Karpas-422 (cell line): ENCODE measurements at regions not wholly inside any gene's neighbourhood (a gene's known extent, or its start where the extent isn't known, plus 50 kb on each side); places are given as distances from the start of the nearest gene placed in this dataset.

Experiments used
- DNase-seq: peaks from one replicate; pipeline ENCODE4 v3.0.0-alpha.2; 2015
- H2AFZ ChIP-seq: fragments of 200-600 bp; sonication (generic); 2 replicates; pipeline ENCODE4 v1.6.1; 2014; ENCODE audit warnings: antibody characterized with exemption, low read length, mixed read lengths
- H3K27ac ChIP-seq: fragments of 200-600 bp; sonication (generic); 2 replicates; pipeline ENCODE4 v1.5.1; 2014; ENCODE audit warnings: mild to moderate bottlenecking, low read length, moderate library complexity
- H3K27me3 ChIP-seq: fragments of 200-600 bp; sonication (generic); 2 replicates; pipeline ENCODE4 v1.6.1; 2014; ENCODE audit warnings: low read length, mixed read lengths
- H3K36me3 ChIP-seq: fragments of 200-600 bp; sonication (generic); 2 replicates; pipeline ENCODE4 v1.6.1; 2014; ENCODE audit warnings: low read length, mixed read lengths; ENCODE audit not compliant: insufficient read depth
- H3K4me1 ChIP-seq: fragments of 200-600 bp; sonication (generic); 2 replicates; pipeline ENCODE4 v1.6.1; 2014; ENCODE audit warnings: mild to moderate bottlenecking, low read length, mixed read lengths
- H3K4me2 ChIP-seq: fragments of 200-600 bp; sonication (generic); 2 replicates; pipeline ENCODE4 v1.6.1; 2014; ENCODE audit warnings: low read length, low read depth, mild to moderate bottlenecking; ENCODE audit not compliant: poor library complexity, severe bottlenecking
- H3K4me3 ChIP-seq: fragments of 200-600 bp; sonication (generic); 2 replicates; pipeline ENCODE4 v1.5.1; 2014; ENCODE audit warnings: mild to moderate bottlenecking, antibody characterized with exemption, low read length, mixed read lengths
- H3K79me2 ChIP-seq: fragments of 200-600 bp; sonication (generic); 2 replicates; pipeline ENCODE4 v1.6.1; 2014; ENCODE audit warnings: mild to moderate bottlenecking, low read length, mixed read lengths
- H3K9ac ChIP-seq: fragments of 200-600 bp; sonication (generic); 2 replicates; pipeline ENCODE4 v1.6.0; 2014; ENCODE audit warnings: low read length
- H3K9me2 ChIP-seq: fragments of 200-600 bp; sonication (generic), shearing (Covaris generic); replicated peaks from 2 replicates; pipeline ENCODE4 v1.6.0; 2014; ENCODE audit warnings: mild to moderate bottlenecking, low read length, moderate library complexity; ENCODE audit not compliant: insufficient read depth
- H3K9me3 ChIP-seq: fragments of 300-700, 200-600 bp; sonication (generic); 2 replicates; pipeline ENCODE4 v1.6.1; 2014; ENCODE audit warnings: low read length, mixed read lengths
- H4K20me1 ChIP-seq: fragments of 200-600 bp; sonication (generic); 2 replicates; pipeline ENCODE4 v1.6.1; 2014; ENCODE audit warnings: mild to moderate bottlenecking, antibody characterized with exemption, low read length, low read depth; ENCODE audit not compliant: insufficient read depth

GRCh38 chr3:67765575-67765974 lies 111.2 kb upstream of the SUCLG2 start:
- Histone ChIP-seq H2AFZ (no peak overlapping the region), H3K9ac (no peak overlapping the region), H3K9me2 (no peaks in the 10 kb centered on the region), H3K9me3 (no peaks in the 10 kb centered on the region), H3K4me1 (peaks cover 10% of the 10 kb centered on the region), H4K20me1 (no peaks in the 10 kb centered on the region), H3K79me2 (no peaks in the 10 kb centered on the region), H3K4me2 (no peak overlapping the region), H3K4me3 (no peak overlapping the region), H3K36me3 (no peaks in the 10 kb centered on the region), H3K27ac (no peak overlapping the region), H3K27me3 (no peaks in the 10 kb centered on the region)
- no peak for DNase-seq

- H4K20me1 ChIP-seq: no peaks in the 10 kb centered on the region
- no peak for DNase-seq
Observed at GRCh38 chr3:67745296-67745695, 90.9 kb upstream of the SUCLG2 start.

DNA sequence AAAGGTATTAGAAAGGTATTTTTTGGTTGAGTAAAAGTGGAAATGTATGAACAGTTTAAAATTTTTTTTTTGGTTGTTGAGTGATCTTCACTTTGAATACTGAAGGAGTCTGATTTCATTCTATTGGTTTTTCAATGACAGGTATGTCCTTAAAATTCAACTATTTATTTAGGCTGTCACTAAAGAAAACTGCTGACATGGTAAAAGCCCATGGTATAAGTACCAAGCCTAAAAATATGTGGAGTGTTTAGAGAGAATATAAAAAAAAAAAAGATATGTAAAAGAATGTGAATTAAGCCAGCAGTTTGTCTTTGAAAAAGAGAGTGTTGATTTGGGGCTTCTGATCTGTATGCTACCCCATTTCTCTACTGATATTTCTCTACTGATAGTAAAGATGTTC lies 90.3 kb upstream of the SUCLG2 start:
- Histone ChIP-seq H4K20me1 (no peaks in the 10 kb centered on the region), H3K4me3 (no peak overlapping the region), H3K27ac (no peak overlapping the region), H3K9ac (no peak overlapping the region), H3K4me2 (no peak overlapping the region), H3K9me2 (no peaks in the 10 kb centered on the region), H3K36me3 (no peaks in the 10 kb centered on the region), H2AFZ (no peak overlapping the region), H3K79me2 (no peaks in the 10 kb centered on the region), H3K27me3 (no peaks in the 10 kb centered on the region), H3K9me3 (no peaks in the 10 kb centered on the region), H3K4me1 (no peaks in the 10 kb centered on the region)
- no peak for DNase-seq

More at GRCh38 chr3:67745296-67745695, 90.9 kb upstream of the SUCLG2 start:
- Histone ChIP-seq H3K9me2 (no peaks in the 10 kb centered on the region), H3K9ac (no peak overlapping the region), H3K27me3 (no peaks in the 10 kb centered on the region), H3K4me1 (no peaks in the 10 kb centered on the region), H3K36me3 (no peaks in the 10 kb centered on the region), H2AFZ (no peak overlapping the region), H3K27ac (no peak overlapping the region), H3K4me3 (no peak overlapping the region), H3K9me3 (no peaks in the 10 kb centered on the region), H3K79me2 (no peaks in the 10 kb centered on the region), H3K4me2 (no peak overlapping the region)

- Histone ChIP-seq H3K27me3 (no peaks in the 10 kb centered on the region), H3K36me3 (no peaks in the 10 kb centered on the region), H3K9ac (no peak overlapping the region), H2AFZ (no peak overlapping the region), H3K9me3 (no peaks in the 10 kb centered on the region), H3K4me2 (no peak overlapping the region), H3K4me1 (no peaks in the 10 kb centered on the region), H3K9me2 (no peaks in the 10 kb centered on the region), H4K20me1 (no peaks in the 10 kb centered on the region), H3K4me3 (no peak overlapping the region), H3K79me2 (no peaks in the 10 kb centered on the region), H3K27ac (no peak overlapping the region)
- DNase-seq: no peak
Observed at GRCh38 chr3:67739851-67740250, 85.4 kb upstream of the SUCLG2 start.

DNA sequence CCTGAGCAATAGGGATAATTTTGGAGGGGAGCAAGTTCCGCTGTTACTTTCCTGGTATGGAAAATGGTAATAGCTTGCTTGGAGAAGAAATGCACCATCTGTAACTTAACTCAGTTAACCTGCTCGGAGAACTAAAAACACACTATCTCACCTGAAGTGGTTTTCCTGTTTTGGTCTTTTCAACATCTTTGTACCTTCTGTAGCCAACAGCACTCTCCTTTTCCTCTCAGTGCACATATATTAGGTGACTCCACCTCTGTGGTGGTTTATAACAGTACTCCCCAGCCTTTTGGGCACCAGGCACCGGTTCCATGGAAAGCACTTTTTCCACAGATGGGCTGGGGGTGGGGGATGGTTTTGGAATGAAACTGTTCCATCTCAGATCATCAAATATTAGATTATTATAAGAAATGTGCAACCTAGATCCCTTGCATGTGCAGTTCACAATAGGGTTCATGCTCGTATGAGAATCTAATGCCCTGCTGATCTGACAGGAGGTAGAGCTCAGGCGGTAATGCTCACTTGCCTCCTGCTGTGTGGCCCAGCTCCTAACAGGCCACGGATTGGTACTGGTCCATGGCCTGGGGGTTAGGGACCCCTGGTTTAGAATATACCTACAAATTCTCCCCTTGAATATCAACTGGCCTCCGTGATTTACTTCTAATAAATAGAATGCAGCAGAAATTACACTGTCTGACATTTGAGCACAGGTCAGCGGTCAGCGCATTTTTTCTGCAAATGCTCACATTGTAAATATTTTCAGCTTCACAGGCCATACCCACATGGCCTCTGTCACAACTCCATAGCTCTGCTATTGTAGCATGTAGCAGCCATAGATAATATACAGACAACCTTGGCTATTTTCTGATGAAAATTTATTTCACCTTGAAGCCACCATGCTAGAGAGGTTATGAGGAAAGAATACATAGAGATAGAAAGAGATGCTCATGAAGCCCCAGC lies 83.8 kb upstream of the SUCLG2 start:
- no peak for DNase-seq
- H3K27ac ChIP-seq: no peak overlapping the region
- no peak overlapping the region for H3K4me3 ChIP-seq
- H3K9ac ChIP-seq: no peak overlapping the region
- no peaks in the 10 kb centered on the region for H3K4me1 ChIP-seq
- no peak overlapping the region for H2AFZ ChIP-seq
- no peaks in the 10 kb centered on the region for H3K9me3 ChIP-seq
- no peaks in the 10 kb centered on the region for H3K79me2 ChIP-seq
- no peaks in the 10 kb centered on the region for H3K36me3 ChIP-seq
- H3K4me2 ChIP-seq: no peak overlapping the region
- H3K9me2 ChIP-seq: no peaks in the 10 kb centered on the region
- no peaks in the 10 kb centered on the region for H3K27me3 ChIP-seq
- H4K20me1 ChIP-seq: no peaks in the 10 kb centered on the region

GRCh38 chr3:67737140-67737539 lies 82.7 kb upstream of the SUCLG2 start:
- Histone ChIP-seq H3K4me1 (no peaks in the 10 kb centered on the region), H3K9me2 (no peaks in the 10 kb centered on the region)

GRCh38 chr3:67733269-67733950 lies 79.0 kb upstream of the SUCLG2 start:
- Histone ChIP-seq H3K4me3 (no peak overlapping the region), H3K9me2 (no peaks in the 10 kb centered on the region), H3K36me3 (no peaks in the 10 kb centered on the region), H3K4me1 (no peaks in the 10 kb centered on the region), H2AFZ (no peak overlapping the region), H4K20me1 (no peaks in the 10 kb centered on the region), H3K4me2 (no peak overlapping the region), H3K27me3 (no peaks in the 10 kb centered on the region), H3K9me3 (no peaks in the 10 kb centered on the region), H3K79me2 (no peaks in the 10 kb centered on the region), H3K9ac (no peak overlapping the region), H3K27ac (no peak overlapping the region)
- no peak for DNase-seq

More at GRCh38 chr3:67737140-67737539, 82.7 kb upstream of the SUCLG2 start:
- no peaks in the 10 kb centered on the region for H3K9me3 ChIP-seq
- no peaks in the 10 kb centered on the region for H4K20me1 ChIP-seq
- H3K36me3 ChIP-seq: no peaks in the 10 kb centered on the region
- H3K79me2 ChIP-seq: no peaks in the 10 kb centered on the region
- no peak overlapping the region for H3K4me2 ChIP-seq
- no peak overlapping the region for H2AFZ ChIP-seq
- H3K27me3 ChIP-seq: no peaks in the 10 kb centered on the region
- DNase-seq: no peak
- H3K4me3 ChIP-seq: no peak overlapping the region
- H3K9ac ChIP-seq: no peak overlapping the region
- no peak overlapping the region for H3K27ac ChIP-seq

GRCh38 chr3:67724434-67724833 lies 70.0 kb upstream of the SUCLG2 start:
- Histone ChIP-seq H3K4me2 (no peak overlapping the region), H3K9me3 (0 out of 2 replicates have a peak, but pooled peaks cover 4% of the 10 kb centered on the region), H3K9me2 (no peaks in the 10 kb centered on the region), H3K4me3 (no peak overlapping the region), H3K27me3 (no peaks in the 10 kb centered on the region), H4K20me1 (no peaks in the 10 kb centered on the region), H2AFZ (no peak overlapping the region), H3K36me3 (no peaks in the 10 kb centered on the region), H3K79me2 (no peaks in the 10 kb centered on the region), H3K9ac (no peak overlapping the region), H3K27ac (no peak overlapping the region), H3K4me1 (no peaks in the 10 kb centered on the region)
- no peak for DNase-seq
